ENCODE measurements at regions not wholly inside any gene's neighbourhood (a gene's known extent, or its start where the extent isn't known, plus 50 kb on each side); places are given as distances from the start of the nearest gene placed in this dataset.

DNA sequence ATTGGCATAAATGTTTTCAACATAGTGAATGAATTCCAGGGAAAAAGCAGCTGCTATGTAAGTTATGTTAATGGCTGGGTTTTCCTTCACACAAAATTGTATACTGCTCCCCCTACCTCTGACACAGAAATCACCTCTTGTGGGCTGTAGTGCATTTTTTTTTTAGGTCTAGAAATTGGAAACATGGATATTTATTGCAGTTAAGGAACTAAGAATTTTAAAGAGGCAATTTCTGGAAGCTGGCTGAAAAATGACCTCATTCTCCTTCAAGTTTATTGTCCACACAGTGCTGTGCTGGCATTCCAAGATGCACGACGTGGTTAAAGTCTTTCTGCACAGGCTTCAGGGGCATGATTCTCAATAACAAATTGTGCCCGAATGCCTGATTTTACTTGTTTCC is 1424.2 kb downstream of the MRPL39 start:
- TF ChIP-seq, protein P1, sequence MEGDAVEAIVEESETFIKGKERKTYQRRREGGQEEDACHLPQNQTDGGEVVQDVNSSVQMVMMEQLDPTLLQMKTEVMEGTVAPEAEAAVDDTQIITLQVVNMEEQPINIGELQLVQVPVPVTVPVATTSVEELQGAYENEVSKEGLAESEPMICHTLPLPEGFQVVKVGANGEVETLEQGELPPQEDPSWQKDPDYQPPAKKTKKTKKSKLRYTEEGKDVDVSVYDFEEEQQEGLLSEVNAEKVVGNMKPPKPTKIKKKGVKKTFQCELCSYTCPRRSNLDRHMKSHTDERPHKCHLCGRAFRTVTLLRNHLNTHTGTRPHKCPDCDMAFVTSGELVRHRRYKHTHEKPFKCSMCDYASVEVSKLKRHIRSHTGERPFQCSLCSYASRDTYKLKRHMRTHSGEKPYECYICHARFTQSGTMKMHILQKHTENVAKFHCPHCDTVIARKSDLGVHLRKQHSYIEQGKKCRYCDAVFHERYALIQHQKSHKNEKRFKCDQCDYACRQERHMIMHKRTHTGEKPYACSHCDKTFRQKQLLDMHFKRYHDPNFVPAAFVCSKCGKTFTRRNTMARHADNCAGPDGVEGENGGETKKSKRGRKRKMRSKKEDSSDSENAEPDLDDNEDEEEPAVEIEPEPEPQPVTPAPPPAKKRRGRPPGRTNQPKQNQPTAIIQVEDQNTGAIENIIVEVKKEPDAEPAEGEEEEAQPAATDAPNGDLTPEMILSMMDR (conservative IDR thresholded peaks at IDR 0.05; ENCODE audit: low read length), result 0 out of 2 replicates have a peak, but pooled peaks have one; percentile 19
- TF ChIP-seq EZH2phosphoT487 (IDR thresholded peaks at IDR 0.05; ENCODE audit: borderline replicate concordance), result no peak
- Histone ChIP-seq H3K9ac (ENCODE audit: low read depth, low read length, poor library complexity, severe bottlenecking) (no peak overlapping the region), H3K4me2 (ENCODE audit: low read depth, low read length, poor library complexity, severe bottlenecking) (no peak overlapping the region), H4K20me1 (ENCODE audit: insufficient read depth, low read length, poor library complexity, severe bottlenecking) (no peaks in the 10 kb centered on the region), H3K9me3 (ENCODE audit: insufficient read depth, low read depth, low read length) (peaks cover 5% of the 10 kb centered on the region; the same call in 1 of the 2 replicates), H2AFZ (ENCODE audit: low read length) (no peak overlapping the region), H3K36me3 (ENCODE audit: insufficient read depth, low read length) (no peaks in the 10 kb centered on the region), H3F3A (ENCODE audit: low read depth) (no peaks in the 10 kb centered on the region), H3K27me3 (ENCODE audit: insufficient read depth, low read length, poor library complexity, severe bottlenecking) (no peaks in the 10 kb centered on the region), H3K9me2 (replicated peaks; ENCODE audit: low read depth, low read length) (no peaks in the 10 kb centered on the region), H3K4me1 (ENCODE audit: insufficient read depth, low read length, poor library complexity, severe bottlenecking) (no peaks in the 10 kb centered on the region), H3K79me2 (ENCODE audit: insufficient read depth, low read length) (no peaks in the 10 kb centered on the region), H3K4me3 (ENCODE audit: low read length, poor library complexity, severe bottlenecking) (no peak overlapping the region)

DNA sequence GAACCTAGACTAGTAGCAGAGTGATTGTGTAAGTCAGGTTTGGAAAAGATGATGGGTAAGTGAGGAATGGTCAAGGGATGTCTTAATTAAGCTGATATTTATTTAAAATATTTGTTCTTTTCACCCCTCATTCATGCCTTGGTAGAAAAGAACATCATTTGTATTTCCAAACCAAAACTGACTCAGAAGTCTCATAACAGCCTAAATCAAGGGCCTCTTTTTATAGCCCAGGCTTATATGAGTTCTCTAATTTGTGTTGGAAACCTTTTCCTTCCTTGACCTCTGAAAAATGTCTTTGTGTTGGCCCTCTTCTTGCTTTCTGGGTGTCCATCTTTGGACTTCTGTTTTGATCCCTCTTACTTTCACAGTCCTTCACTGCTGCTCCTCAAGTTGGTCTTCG is 1428.2 kb downstream of the MRPL39 start:
- H3K27me3 ChIP-seq (ENCODE audit: insufficient read depth, low read length, poor library complexity, severe bottlenecking), result no peaks in the 10 kb centered on the region
- H2AFZ ChIP-seq (ENCODE audit: low read length), result no peak overlapping the region
- no peak overlapping the region for H3K9ac ChIP-seq (ENCODE audit: low read depth, low read length, poor library complexity, severe bottlenecking)
- no peaks in the 10 kb centered on the region for H3K9me2 ChIP-seq (replicated peaks; ENCODE audit: low read depth, low read length)
- no peaks in the 10 kb centered on the region for H4K20me1 ChIP-seq (ENCODE audit: insufficient read depth, low read length, poor library complexity, severe bottlenecking)
- H3F3A ChIP-seq (ENCODE audit: low read depth), result no peaks in the 10 kb centered on the region
- H3K36me3 ChIP-seq (ENCODE audit: insufficient read depth, low read length), result no peaks in the 10 kb centered on the region
- no peak overlapping the region for H3K4me3 ChIP-seq (ENCODE audit: low read length, poor library complexity, severe bottlenecking)
- TF ChIP-seq, protein P1 (conservative IDR thresholded peaks at IDR 0.05; ENCODE audit: low read length), result no peak
- TF ChIP-seq EZH2phosphoT487 (IDR thresholded peaks at IDR 0.05; ENCODE audit: borderline replicate concordance), result no peak
- no peak overlapping the region for H3K4me2 ChIP-seq (ENCODE audit: low read depth, low read length, poor library complexity, severe bottlenecking)
- H3K79me2 ChIP-seq (ENCODE audit: insufficient read depth, low read length), result no peaks in the 10 kb centered on the region
- no peaks in the 10 kb centered on the region for H3K4me1 ChIP-seq (ENCODE audit: insufficient read depth, low read length, poor library complexity, severe bottlenecking)
- peaks cover 5% of the 10 kb centered on the region; the same call in 1 of the 2 replicates for H3K9me3 ChIP-seq (ENCODE audit: insufficient read depth, low read depth, low read length)

DNA sequence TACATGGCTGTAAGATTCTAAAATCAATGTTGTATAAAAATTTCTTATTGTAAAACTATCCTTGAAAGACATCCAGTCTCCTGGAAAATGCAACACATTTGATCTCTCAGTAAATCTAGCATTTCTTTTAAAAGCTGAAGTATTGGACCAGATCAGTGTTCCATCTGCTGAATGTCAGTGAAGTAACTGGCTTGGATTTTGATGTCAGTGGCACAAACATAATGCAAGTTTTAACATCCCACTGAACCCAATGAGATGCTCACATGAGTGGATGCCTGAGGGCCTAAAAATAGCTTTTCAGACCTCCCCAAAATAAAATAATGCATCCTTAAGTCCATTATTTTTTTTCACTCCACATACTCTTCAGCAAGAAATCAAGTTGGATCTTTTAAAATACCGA is 1432.2 kb downstream of the MRPL39 start:
- Histone ChIP-seq H3K9me2 (replicated peaks; ENCODE audit: low read depth, low read length) (no peaks in the 10 kb centered on the region), H3F3A (ENCODE audit: low read depth) (no peaks in the 10 kb centered on the region), H2AFZ (ENCODE audit: low read length) (no peak overlapping the region), H3K27me3 (ENCODE audit: insufficient read depth, low read length, poor library complexity, severe bottlenecking) (no peaks in the 10 kb centered on the region), H3K4me3 (ENCODE audit: low read length, poor library complexity, severe bottlenecking) (no peak overlapping the region), H3K9me3 (ENCODE audit: insufficient read depth, low read depth, low read length) (peaks cover 5% of the 10 kb centered on the region; the same call in 1 of the 2 replicates), H3K9ac (ENCODE audit: low read depth, low read length, poor library complexity, severe bottlenecking) (no peak overlapping the region), H4K20me1 (ENCODE audit: insufficient read depth, low read length, poor library complexity, severe bottlenecking) (no peaks in the 10 kb centered on the region), H3K4me1 (ENCODE audit: insufficient read depth, low read length, poor library complexity, severe bottlenecking) (no peaks in the 10 kb centered on the region), H3K36me3 (ENCODE audit: insufficient read depth, low read length) (no peaks in the 10 kb centered on the region), H3K79me2 (ENCODE audit: insufficient read depth, low read length) (no peaks in the 10 kb centered on the region), H3K4me2 (ENCODE audit: low read depth, low read length, poor library complexity, severe bottlenecking) (no peak overlapping the region)
- TF ChIP-seq, protein P1 (conservative IDR thresholded peaks at IDR 0.05; ENCODE audit: low read length), result no peak
- TF ChIP-seq EZH2phosphoT487 (IDR thresholded peaks at IDR 0.05; ENCODE audit: borderline replicate concordance), result no peak

Data from Loucy (cell line).